HepG2 (cell line): ENCODE measurements at regions not wholly inside any gene's neighbourhood (a gene's known extent, or its start where the extent isn't known, plus 50 kb on each side); places are given as distances from the start of the nearest gene placed in this dataset.

Experiments
- ATAC-seq: fragments of 200-7000 bp; cut with Tn5 transposase; 3 replicates; pipeline ENCODE4 v1.9.1; 2020; ENCODE audit warnings: mild to moderate bottlenecking, moderate library complexity
- BruUV-seq: library from RNA; stranded (reverse); fragments of 400-500 nt; replicated peaks from 2 replicates; lab custom pipeline; 2021; lab: Mats Ljungman, UMichigan
- CTCF ChIA-PET: fragments of 300-600 bp; formaldehyde crosslinking; extraction: SDS; loops from one replicate; lab custom pipeline; 2021; ENCODE audit warnings: low total read pairs, inconsistent platforms, low intra/inter-chr PET ratio; lab: Yijun Ruan, JAX
- POLR2A ChIA-PET: fragments of 350-600 bp; sonication (Branson Sonifier 250); formaldehyde crosslinking; loops from one replicate; lab custom pipeline; 2020; ENCODE audit warnings: antibody characterized with exemption, inconsistent platforms; lab: Yijun Ruan, JAX
- DNase-seq: peaks from one replicate; pipeline ENCODE4 v3.0.0-alpha.2; 2015; ENCODE audit warnings: low spot score
- FAIRE-seq: peaks from 3 replicates; lab custom pipeline; 2011; peaks lifted over from hg19 to GRCh38; lab: Jason Lieb, UNC
- H2AFZ ChIP-seq: one replicate; pipeline ENCODE4 v1.6.1; 2011; ENCODE audit warnings: low read length, inconsistent platforms
- H3K27ac ChIP-seq: fragments of 300-600 bp; 3 replicates; pipeline ENCODE4 v1.8.0; 2011; ENCODE audit warnings: mixed run types, mild to moderate bottlenecking, mixed read lengths, low read length, inconsistent platforms; ENCODE audit not compliant: insufficient read depth; ENCODE audit errors: extremely low read length
- H3K27me3 ChIP-seq, 2 experiments: fragments of 200-600 bp in 1 of 2; 2 replicates in 1 of 2; 3 replicates in 1 of 2; pipeline versions ENCODE4 v1.6.0 to v1.8.0; 2011; ENCODE audit warnings: low read length in 2 of 2, mild to moderate bottlenecking in 2 of 2, moderate library complexity in 2 of 2, inconsistent platforms in 1 of 2; ENCODE audit not compliant: insufficient read depth in 2 of 2, control insufficient read depth in 1 of 2
- H3K36me3 ChIP-seq, 2 experiments: fragments of 200-600 bp in 1 of 2; replicated peaks in 1 of 2; 2 replicates in 1 of 2; 3 replicates in 1 of 2; pipeline versions ENCODE4 v1.5.1 to v1.8.0; 2011; ENCODE audit warnings: low read length in 2 of 2, inconsistent platforms in 1 of 2; ENCODE audit not compliant: insufficient read depth in 2 of 2, control insufficient read depth in 1 of 2
- H3K4me1 ChIP-seq: 2 replicates; pipeline ENCODE4 v1.5.1; 2012; ENCODE audit warnings: low read length, inconsistent platforms; ENCODE audit not compliant: insufficient read depth
- H3K4me2 ChIP-seq: 2 replicates; pipeline ENCODE4 v1.6.0; 2011; ENCODE audit warnings: low read depth, low read length, inconsistent platforms
- H3K4me3 ChIP-seq, 3 experiments: fragments of 200-600 bp in 1 of 3; sonication (generic), shearing (Covaris generic) in 1 of 3; replicated peaks in 1 of 3; 2 replicates each; pipeline ENCODE4 v1.5.1; 2011 to 2016; ENCODE audit warnings: low read length in 3 of 3, inconsistent platforms in 2 of 3, low read depth in 2 of 3, mild to moderate bottlenecking in 2 of 3, control low read depth in 1 of 3, mixed read lengths in 1 of 3; ENCODE audit not compliant: insufficient read depth in 1 of 3
- H3K79me2 ChIP-seq: one replicate; pipeline ENCODE4 v1.6.1; 2011; ENCODE audit warnings: low read length, inconsistent platforms; ENCODE audit not compliant: insufficient read depth
- H3K9ac ChIP-seq: 2 replicates; pipeline ENCODE4 v1.6.0; 2011; ENCODE audit warnings: mild to moderate bottlenecking, low read depth, low read length, inconsistent platforms; ENCODE audit not compliant: insufficient read depth
- H3K9me3 ChIP-seq: 2 replicates; pipeline ENCODE4 v1.5.1; 2012; ENCODE audit warnings: mild to moderate bottlenecking, low read length
- H4K20me1 ChIP-seq: 2 replicates; pipeline ENCODE4 v1.6.0; 2011; ENCODE audit warnings: inconsistent platforms, mild to moderate bottlenecking, low read length, moderate library complexity; ENCODE audit not compliant: insufficient read depth
- ATAD3A ChIP-seq: sonication (generic); formaldehyde crosslinking; IDR thresholded peaks from 2 replicates; pipeline ENCODE4 v1.4.0; 2020; ENCODE audit warnings: missing genetic modification reagents
- CREB1 ChIP-seq, 2 experiments: fragments of 450-650 bp in 1 of 2; IDR thresholded peaks; 2 replicates each; pipeline ENCODE4 v1.6.1; 2016 to 2017; ENCODE audit warnings: control low read depth in 1 of 2, mild to moderate bottlenecking in 1 of 2, missing compliant biosample characterization in 1 of 2, missing genetic modification characterization in 1 of 2
- CREBL2 ChIP-seq: sonication (generic); formaldehyde crosslinking; IDR thresholded peaks from 2 replicates; pipeline ENCODE4 v1.8.1; 2023; ENCODE audit warnings: missing genetic modification reagents, mild to moderate bottlenecking, borderline replicate concordance
- FOSL2 ChIP-seq: sonication (generic); formaldehyde crosslinking; IDR thresholded peaks from 2 replicates; pipeline ENCODE4 v1.4.0; 2020; ENCODE audit warnings: missing genetic modification reagents
- FOXO1 ChIP-seq: sonication (generic); formaldehyde crosslinking; IDR thresholded peaks from 2 replicates; pipeline ENCODE4 v1.4.0; 2020; ENCODE audit warnings: missing genetic modification reagents
- HNRNPUL1 ChIP-seq: fragments of 200-400 bp; formaldehyde crosslinking; IDR thresholded peaks from 2 replicates; pipeline ENCODE4 v1.6.1; 2017; ENCODE audit warnings: low read depth, mild to moderate bottlenecking, low read length, moderate library complexity
- IRX3 ChIP-seq: sonication (generic); formaldehyde crosslinking; IDR thresholded peaks from 2 replicates; pipeline ENCODE4 v1.8.1; 2023; ENCODE audit warnings: mild to moderate bottlenecking, low read depth, missing genetic modification reagents, borderline replicate concordance
- MTA3 ChIP-seq: sonication (generic); formaldehyde crosslinking; IDR thresholded peaks from 2 replicates; pipeline ENCODE4 v1.4.0; 2020; ENCODE audit warnings: missing genetic modification reagents
- MXI1 ChIP-seq: IDR thresholded peaks from 3 replicates; pipeline ENCODE4 v1.6.1; 2012; ENCODE audit warnings: low read depth, low read length, inconsistent platforms, borderline replicate concordance
- NPAS2 ChIP-seq: sonication (generic); formaldehyde crosslinking; IDR thresholded peaks from 2 replicates; pipeline ENCODE4 v1.8.0; 2022; ENCODE audit warnings: mild to moderate bottlenecking, missing genetic modification reagents, borderline replicate concordance
- SIX4 ChIP-seq: sonication (generic); formaldehyde crosslinking; IDR thresholded peaks from 2 replicates; pipeline ENCODE4 v1.4.0; 2020; ENCODE audit warnings: missing genetic modification reagents
- SPEN ChIP-seq: sonication (generic); formaldehyde crosslinking; IDR thresholded peaks from 2 replicates; pipeline ENCODE4 v1.5.1; 2020; ENCODE audit warnings: low read depth, mild to moderate bottlenecking, missing genetic modification reagents
- ZBTB1 ChIP-seq: sonication (generic); formaldehyde crosslinking; IDR thresholded peaks from 2 replicates; pipeline ENCODE4 v1.4.0; 2020; ENCODE audit warnings: missing genetic modification reagents, borderline replicate concordance
- ZNF12 ChIP-seq: sonication (generic); formaldehyde crosslinking; IDR thresholded peaks from 2 replicates; pipeline ENCODE4 v1.5.0; 2020; ENCODE audit warnings: missing genetic modification reagents
- ZNF34 ChIP-seq: sonication (generic); formaldehyde crosslinking; IDR thresholded peaks from 2 replicates; pipeline ENCODE4 v1.4.0; 2020; ENCODE audit warnings: mild to moderate bottlenecking, missing genetic modification reagents, borderline replicate concordance
- ZNF546 ChIP-seq: sonication (generic); formaldehyde crosslinking; conservative IDR thresholded peaks from 2 replicates; pipeline ENCODE4 v1.8.1; 2023; ENCODE audit warnings: mild to moderate bottlenecking, missing genetic modification reagents
- ZNF574 ChIP-seq: sonication (generic); formaldehyde crosslinking; IDR thresholded peaks from 2 replicates; pipeline ENCODE4 v1.4.0; 2020; ENCODE audit warnings: missing genetic modification reagents
- ZNF709 ChIP-seq: sonication (generic); formaldehyde crosslinking; IDR thresholded peaks from 2 replicates; pipeline ENCODE4 v1.5.0; 2020; ENCODE audit warnings: mild to moderate bottlenecking, missing genetic modification reagents
- ZNF75D ChIP-seq: sonication (generic); formaldehyde crosslinking; IDR thresholded peaks from 2 replicates; pipeline ENCODE4 v1.8.1; 2023; ENCODE audit warnings: missing genetic modification reagents, mild to moderate bottlenecking, borderline replicate concordance
- ZNF841 ChIP-seq: sonication (generic); formaldehyde crosslinking; IDR thresholded peaks from 2 replicates; pipeline ENCODE4 v1.8.1; 2023; ENCODE audit warnings: missing genetic modification reagents, borderline replicate concordance
- WGBS: methylation state at CpG from one replicate; pipeline ENCODE4 v1.1.6; 2017; ENCODE audit warnings: low lambda C conversion rate; 5-methylcytosine and 5-hydroxymethylcytosine counted together
- in situ Hi-C: cut with HindIII; loops from 2 replicates; pipeline ENCODE4 v1.10.0; 2017; ENCODE audit warnings: low pct_unique_long_range_greater_than_20kb; ENCODE audit not compliant: extremely low pct_ligation_motif_present
- intact Hi-C: fragments of 100-400 bp; cut with micrococcal nuclease; formaldehyde crosslinking; loops from one replicate; pipeline ENCODE4 v1.10.0; 2022; ENCODE audit not compliant: unreplicated experiment

DNA sequence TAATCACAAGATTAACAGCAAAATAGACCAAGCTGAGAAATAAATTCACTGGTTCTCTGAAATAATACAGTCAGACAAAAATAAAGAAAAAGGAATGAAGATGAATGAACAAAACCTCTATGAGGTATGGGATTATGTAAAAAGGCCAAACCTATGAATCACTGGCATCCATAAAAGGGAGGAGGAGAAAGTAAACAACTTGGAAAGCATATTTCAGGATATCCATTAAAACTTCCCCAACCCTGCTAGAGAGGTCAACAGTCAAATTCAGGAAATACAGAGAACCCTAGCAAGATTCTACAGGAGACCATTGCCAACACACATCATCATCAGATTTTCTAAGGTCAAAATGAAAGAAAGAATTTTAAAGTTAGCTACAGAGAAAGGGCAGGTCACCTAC lies 649.7 kb upstream of the CBLB start:
- Histone ChIP-seq H3K9ac (no peak overlapping the region), H3K79me2 (no peaks in the 10 kb centered on the region), H2AFZ (no peak overlapping the region), H3K36me3 (no peaks in the 10 kb centered on the region), H3K27me3 (no peaks in the 10 kb centered on the region), H4K20me1 (no peaks in the 10 kb centered on the region), H3K4me1 (no peaks in the 10 kb centered on the region), H3K4me3 (no peak overlapping the region), H3K4me2 (no peak overlapping the region), H3K27ac (no peak overlapping the region), H3K9me3 (peaks cover 7% of the 10 kb centered on the region; the same call in 1 of the 2 replicates)
- TF ChIP-seq ZNF34 (CRISPR knock-in tag) (no peak), FOSL2 (no peak), ZBTB1 (CRISPR knock-in tag) (no peak), MTA3 (no peak), SIX4 (no peak), FOXO1 (CRISPR knock-in tag) (no peak), CREBL2 (CRISPR knock-in tag) (no peak), NPAS2 (CRISPR knock-in tag) (no peak)
- in situ Hi-C loops = no loop called here
- ATAC-seq = no peak
- no peak for FAIRE-seq
- ChIA-PET CTCF (no interaction called here), POLR2A (no interaction called here)
- no TSS peak for BruUV-seq
- intact Hi-C loops = no loop called here
- no peak for DNase-seq

DNA sequence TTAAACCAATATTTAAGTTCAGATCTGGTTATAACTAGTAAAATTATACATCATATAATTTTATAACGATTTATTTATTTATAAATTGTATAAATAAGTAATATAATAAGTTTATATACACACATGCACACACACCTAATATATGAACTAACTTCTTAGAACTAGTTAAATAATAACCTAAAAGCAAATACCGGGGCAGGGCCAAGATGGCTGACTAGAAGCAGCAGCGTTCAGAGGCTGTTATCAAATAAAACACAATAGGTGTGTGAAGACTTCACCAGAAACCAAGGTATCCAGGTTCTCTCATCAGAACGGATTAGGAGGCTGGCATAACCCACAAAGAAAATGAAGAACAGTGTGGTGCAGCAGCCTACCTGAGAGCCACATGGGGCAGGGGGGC lies 653.6 kb upstream of the CBLB start:
- Histone ChIP-seq H3K4me1 (no peaks in the 10 kb centered on the region), H3K36me3 (no peaks in the 10 kb centered on the region), H3K27me3 (no peaks in the 10 kb centered on the region), H2AFZ (no peak overlapping the region), H4K20me1 (no peaks in the 10 kb centered on the region), H3K4me2 (0 out of 2 replicates have a peak overlapping the region, but pooled peaks have one; percentile 32), H3K9ac (no peak overlapping the region), H3K4me3 (no peak overlapping the region), H3K27ac (no peak overlapping the region), H3K79me2 (no peaks in the 10 kb centered on the region), H3K9me3 (peaks cover 7% of the 10 kb centered on the region; the same call in 1 of the 2 replicates)
- ChIA-PET POLR2A (no interaction called here), CTCF (no interaction called here)
- intact Hi-C loops = no loop called here
- 2% methylated on average over 4 of the region's 4 CpGs for WGBS
- ATAC-seq = peak; percentile 46; the same call in 2 of the 3 replicates
- DNase-seq = no peak
- in situ Hi-C loops = no loop called here
- FAIRE-seq = no peak
- no TSS peak for BruUV-seq
- TF ChIP-seq ATAD3A = no peak
- no peak for TF ChIP-seq ZNF574 (CRISPR knock-in tag)
- no peak for TF ChIP-seq HNRNPUL1
- no peak for TF ChIP-seq ZNF12
- no peak for TF ChIP-seq ZNF709 (CRISPR knock-in tag)
- TF ChIP-seq ZNF546 (CRISPR knock-in tag) = no peak
- no peak for TF ChIP-seq MXI1
- no peak for TF ChIP-seq SPEN
- no peak for TF ChIP-seq CREB1 (IDR thresholded peaks at IDR 0.05)
- no peak for TF ChIP-seq CREB1 (CRISPR knock-in tag; IDR thresholded peaks at IDR 0.05)
- TF ChIP-seq ZNF75D = no peak
- TF ChIP-seq IRX3 (CRISPR knock-in tag) = no peak
- no peak for TF ChIP-seq ZNF841 (CRISPR knock-in tag)
